Loucy (cell line): ENCODE measurements at regions not wholly inside any gene's neighbourhood (a gene's known extent, or its start where the extent isn't known, plus 50 kb on each side); places are given as distances from the start of the nearest gene placed in this dataset.
"Not testable (repeated sequence)": the region's sequence is repeated elsewhere in the genome, so short reads cannot be mapped to it uniquely, and the experiment has no call there.

Experiments used
- H2AFZ ChIP-seq: fragments of 200-600 bp; sonication (generic); 2 replicates; pipeline ENCODE4 v1.6.0; 2016; ENCODE audit warnings: antibody characterized with exemption, mild to moderate bottlenecking, low read length, moderate library complexity
- H3F3A ChIP-seq: fragments of 200-600 bp; 2 replicates; pipeline ENCODE4 v1.6.0; 2016; ENCODE audit warnings: antibody characterized with exemption, low read depth, mild to moderate bottlenecking
- H3K27me3 ChIP-seq: fragments of 200-600 bp; sonication (generic); 2 replicates; pipeline ENCODE4 v1.6.1; 2014; ENCODE audit warnings: low read length, mild to moderate bottlenecking; ENCODE audit not compliant: insufficient read depth, poor library complexity, severe bottlenecking
- H3K36me3 ChIP-seq: fragments of 200-600 bp; sonication (generic); 2 replicates; pipeline ENCODE4 v1.6.1; 2016; ENCODE audit warnings: low read length; ENCODE audit not compliant: insufficient read depth
- H3K4me1 ChIP-seq: fragments of 200-600 bp; sonication (generic); 2 replicates; pipeline ENCODE4 v1.5.1; 2014; ENCODE audit warnings: low read length, mild to moderate bottlenecking; ENCODE audit not compliant: insufficient read depth, poor library complexity, severe bottlenecking
- H3K4me2 ChIP-seq: fragments of 200-600 bp; sonication (generic); 2 replicates; pipeline ENCODE4 v1.6.0; 2014; ENCODE audit warnings: antibody characterized with exemption, low read length, low read depth, mild to moderate bottlenecking; ENCODE audit not compliant: poor library complexity, severe bottlenecking
- H3K4me3 ChIP-seq: fragments of 200-600 bp; sonication (generic); 2 replicates; pipeline ENCODE4 v1.5.1; 2014; ENCODE audit warnings: low read length, mild to moderate bottlenecking, mixed read lengths; ENCODE audit not compliant: poor library complexity, severe bottlenecking
- H3K79me2 ChIP-seq: fragments of 200-600 bp; sonication (generic); 2 replicates; pipeline ENCODE4 v1.6.1; 2014; ENCODE audit warnings: low read length; ENCODE audit not compliant: insufficient read depth
- H3K9ac ChIP-seq: fragments of 200-600 bp; sonication (generic); 2 replicates; pipeline ENCODE4 v1.6.0; 2014; ENCODE audit warnings: mild to moderate bottlenecking, low read depth, low read length, moderate library complexity; ENCODE audit not compliant: poor library complexity, severe bottlenecking
- H3K9me2 ChIP-seq: fragments of 200-600 bp; sonication (generic); replicated peaks from 2 replicates; pipeline ENCODE4 v1.6.1; 2016; ENCODE audit warnings: low read depth, low read length, mixed read lengths
- H3K9me3 ChIP-seq: fragments of 200-600 bp; sonication (generic); 2 replicates; pipeline ENCODE4 v1.6.1; 2014; ENCODE audit warnings: mild to moderate bottlenecking, antibody characterized with exemption, low read length, low read depth; ENCODE audit not compliant: insufficient read depth
- H4K20me1 ChIP-seq: fragments of 200-600 bp; sonication (generic); 2 replicates; pipeline ENCODE4 v1.6.0; 2014; ENCODE audit warnings: antibody characterized with exemption, low read length, mild to moderate bottlenecking; ENCODE audit not compliant: insufficient read depth, poor library complexity, severe bottlenecking
- CTCF ChIP-seq: fragments of 200-600 bp; sonication (generic); conservative IDR thresholded peaks from 2 replicates; pipeline ENCODE4 v1.5.1; 2014; ENCODE audit warnings: mild to moderate bottlenecking, antibody characterized with exemption, low read length
- EZH2phosphoT487 ChIP-seq: fragments of 200-600 bp; IDR thresholded peaks from 2 replicates; pipeline ENCODE4 v1.6.1; 2018; ENCODE audit warnings: antibody characterized with exemption, mild to moderate bottlenecking, moderate library complexity, borderline replicate concordance

- no peaks in the 10 kb centered on the region for H3K4me1 ChIP-seq
- TF ChIP-seq CTCF = no peak
- no peak for TF ChIP-seq EZH2phosphoT487
- H3K79me2 ChIP-seq = no peaks in the 10 kb centered on the region
- H3K36me3 ChIP-seq = no peaks in the 10 kb centered on the region
- H3K4me2 ChIP-seq = no peak overlapping the region
- H3K9ac ChIP-seq = no peak overlapping the region
- no peak overlapping the region for H3K4me3 ChIP-seq
- no peak overlapping the region for H2AFZ ChIP-seq
- no peaks in the 10 kb centered on the region for H4K20me1 ChIP-seq
- H3F3A ChIP-seq = no peaks in the 10 kb centered on the region
- H3K9me3 ChIP-seq = no peaks in the 10 kb centered on the region
- no peaks in the 10 kb centered on the region for H3K27me3 ChIP-seq
- 0 out of 2 replicates have a peak, but pooled peaks cover 6% of the 10 kb centered on the region for H3K9me2 ChIP-seq
Measured at GRCh38 chr4:58301376-58301999, 1191.3 kb upstream of the IGFBP7 start.

GRCh38 chr4:58286335-58286734 lies 1176.2 kb upstream of the IGFBP7 start:
- H4K20me1 ChIP-seq = no peaks in the 10 kb centered on the region
- H3K9me2 ChIP-seq = no peaks in the 10 kb centered on the region
- H2AFZ ChIP-seq = no peak overlapping the region
- H3K79me2 ChIP-seq = no peaks in the 10 kb centered on the region
- no peak overlapping the region for H3K9ac ChIP-seq
- no peaks in the 10 kb centered on the region for H3K27me3 ChIP-seq
- no peak overlapping the region for H3K4me2 ChIP-seq
- H3K4me3 ChIP-seq = no peak overlapping the region
- TF ChIP-seq CTCF (no peak), EZH2phosphoT487 (no peak)
- no peaks in the 10 kb centered on the region for H3F3A ChIP-seq
- no peaks in the 10 kb centered on the region for H3K4me1 ChIP-seq
- no peaks in the 10 kb centered on the region for H3K36me3 ChIP-seq
- H3K9me3 ChIP-seq = peaks cover 3% of the 10 kb centered on the region; the same call in 1 of the 2 replicates

DNA sequence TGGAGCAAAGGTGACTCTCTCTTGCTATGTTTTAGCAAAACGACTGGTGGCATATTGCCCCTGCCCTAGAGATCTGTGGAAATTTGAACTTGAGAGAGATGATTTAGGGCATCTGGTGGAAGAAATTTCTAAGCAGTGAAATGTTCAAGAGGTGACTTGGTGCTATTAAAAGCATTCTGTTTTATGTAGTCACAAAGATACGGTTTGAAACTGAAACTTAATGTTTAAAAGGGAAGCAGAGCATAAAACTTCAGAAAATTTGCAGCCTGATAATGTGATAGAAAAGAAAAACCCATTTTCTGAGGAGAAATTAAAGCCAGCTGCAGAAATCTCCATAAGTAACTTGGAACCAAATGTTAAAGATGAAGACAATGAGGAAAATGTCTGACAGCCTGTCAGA lies 1170.7 kb upstream of the IGFBP7 start:
- not testable (repeated sequence) for H3K36me3 ChIP-seq, H3K79me2 ChIP-seq, H3K27me3 ChIP-seq, H2AFZ ChIP-seq, H3K4me3 ChIP-seq, H3K4me2 ChIP-seq, H3K9me2 ChIP-seq, H3K4me1 ChIP-seq, H3F3A ChIP-seq, H3K9ac ChIP-seq, H4K20me1 ChIP-seq, H3K9me3 ChIP-seq

DNA sequence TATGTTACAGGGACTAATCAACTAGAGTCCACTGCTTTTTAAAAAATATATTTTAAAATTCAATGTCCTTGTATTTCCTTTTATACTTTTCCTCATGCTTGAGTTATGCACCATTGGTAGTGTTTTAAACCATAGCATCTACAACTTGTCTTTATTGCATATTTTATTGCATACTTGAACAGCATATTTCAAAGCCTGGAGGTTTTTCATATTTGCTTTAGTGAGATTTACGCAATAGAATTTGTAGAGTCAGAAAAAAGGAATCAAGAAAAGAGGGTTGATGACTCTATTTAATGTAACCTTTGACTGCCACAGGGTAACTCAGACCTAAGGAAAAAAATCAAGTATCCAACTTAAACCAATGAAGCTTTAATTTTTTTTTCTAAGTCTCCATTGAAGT lies 1165.7 kb upstream of the IGFBP7 start:
- Histone ChIP-seq H3K79me2 (no peaks in the 10 kb centered on the region), H2AFZ (no peak overlapping the region), H3K36me3 (no peaks in the 10 kb centered on the region), H3K4me1 (no peaks in the 10 kb centered on the region), H3K9me2 (no peaks in the 10 kb centered on the region), H3F3A (no peaks in the 10 kb centered on the region), H3K9ac (no peak overlapping the region), H3K4me3 (no peak overlapping the region), H3K4me2 (no peak overlapping the region), H3K9me3 (no peaks in the 10 kb centered on the region), H4K20me1 (no peaks in the 10 kb centered on the region), H3K27me3 (no peaks in the 10 kb centered on the region)
- no peak for TF ChIP-seq EZH2phosphoT487
- TF ChIP-seq CTCF = no peak
